A549 (cell line): ENCODE measurements at regions not wholly inside any gene's neighbourhood (a gene's known extent, or its start where the extent isn't known, plus 50 kb on each side); places are given as distances from the start of the nearest gene placed in this dataset.

Source experiments
- ATAC-seq, 2 experiments: fragments of 200-7000 bp in 1 of 2; fragments of >200 bp in 1 of 2; cut with Nextera tagmentation in 1 of 2; cut with Tn5 transposase in 1 of 2; 3 replicates each; pipeline versions ENCODE4 v1.8.0 to v1.9.1; 2018 to 2020; ENCODE audit warnings: mild to moderate bottlenecking in 1 of 2, moderate library complexity in 1 of 2
- CTCF ChIA-PET: fragments of 300-600 bp; sonication (Branson Sonifier 250); formaldehyde crosslinking; extraction: SDS; loops from one replicate; lab custom pipeline; 2021; ENCODE audit warnings: antibody characterized with exemption, inconsistent platforms; lab: Yijun Ruan, JAX
- POLR2A ChIA-PET: fragments of 350-600 bp; formaldehyde crosslinking; extraction: SDS; loops from one replicate; lab custom pipeline; 2021; ENCODE audit warnings: antibody characterized with exemption, inconsistent platforms; lab: Yijun Ruan, JAX
- DNase-seq, 2 experiments: peaks; one replicate each; pipeline versions ENCODE4 v3.0.0 to v3.0.0-alpha.2; 2011 to 2016; ENCODE audit warnings: low read depth in 1 of 2, low spot score in 1 of 2
- FAIRE-seq: peaks from 2 replicates; lab custom pipeline; 2011; peaks lifted over from hg19 to GRCh38; lab: Jason Lieb, UNC
- H3K27ac ChIP-seq, 2 experiments: fragments of >200 bp; sonication (Bioruptor Twin); formaldehyde crosslinking; 3 replicates each; pipeline ENCODE4 v1.5.1; 2016 to 2017
- H3K4me1 ChIP-seq: fragments of >200 bp; sonication (Bioruptor Twin); formaldehyde crosslinking; 3 replicates; pipeline ENCODE4 v1.6.1; 2016
- H3K4me2 ChIP-seq: fragments of >200 bp; sonication (Bioruptor Twin); formaldehyde crosslinking; 3 replicates; pipeline ENCODE4 v1.6.1; 2016
- H3K4me3 ChIP-seq: fragments of >200 bp; sonication (Bioruptor Twin); formaldehyde crosslinking; 3 replicates; pipeline ENCODE4 v1.5.1; 2016
- H3K9me3 ChIP-seq: fragments of >200 bp; sonication (Bioruptor Twin); formaldehyde crosslinking; 3 replicates; pipeline ENCODE4 v1.6.1; 2016
- ATOH8 ChIP-seq: fragments of 250-450 bp; sonication (Bioruptor Pico); IDR thresholded peaks from 2 replicates; pipeline ENCODE4 v1.5.0; 2020; ENCODE audit warnings: low read depth, mild to moderate bottlenecking, moderate library complexity
- CBX2 ChIP-seq: fragments of 200-600 bp; sonication (generic); IDR thresholded peaks from 2 replicates; pipeline ENCODE4 v1.6.1; 2016; ENCODE audit warnings: low read depth, mild to moderate bottlenecking, borderline replicate concordance
- CEBPB ChIP-seq, 2 experiments: fragments of >200 bp in 1 of 2; sonication (Bioruptor Twin) in 1 of 2; formaldehyde crosslinking in 1 of 2; IDR thresholded peaks; 2 replicates each; pipeline ENCODE4 v1.6.1; 2012 to 2016
- CHD4 ChIP-seq: fragments of 200-600 bp; sonication (generic); IDR thresholded peaks from 2 replicates; pipeline ENCODE4 v1.6.1; 2016; ENCODE audit warnings: antibody characterized with exemption, mild to moderate bottlenecking, borderline replicate concordance
- ELK1 ChIP-seq: fragments of 150-350 bp; IDR thresholded peaks from 2 replicates; pipeline ENCODE4 v1.6.1; 2014; ENCODE audit warnings: low read depth, mild to moderate bottlenecking, low read length
- EP300 ChIP-seq, 2 experiments: fragments of >200 bp; sonication (Bioruptor Twin); formaldehyde crosslinking; IDR thresholded peaks; 2 replicates in 1 of 2; 3 replicates in 1 of 2; pipeline ENCODE4 v1.6.1; 2016 to 2017
- ESRRA ChIP-seq: fragments of 150-350 bp; IDR thresholded peaks from 2 replicates; pipeline ENCODE4 v1.6.1; 2014; ENCODE audit warnings: mild to moderate bottlenecking, low read length, borderline replicate concordance
- FOSB ChIP-seq: fragments of 250-450 bp; sonication (Bioruptor Pico); IDR thresholded peaks from 2 replicates; pipeline ENCODE4 v1.5.0; 2020; ENCODE audit warnings: mild to moderate bottlenecking, moderate library complexity
- FOXS1 ChIP-seq: fragments of 250-450 bp; sonication (Bioruptor Pico); IDR thresholded peaks from 2 replicates; pipeline ENCODE4 v1.5.0; 2020; ENCODE audit warnings: mild to moderate bottlenecking, moderate library complexity
- HMGXB4 ChIP-seq: fragments of 250-450 bp; sonication (Bioruptor Pico); IDR thresholded peaks from 2 replicates; pipeline ENCODE4 v1.5.0; 2021; ENCODE audit warnings: mild to moderate bottlenecking, moderate library complexity, borderline replicate concordance
- HOXB13 ChIP-seq: fragments of 250-450 bp; sonication (Bioruptor Pico); IDR thresholded peaks from 2 replicates; pipeline ENCODE4 v1.5.0; 2020; ENCODE audit warnings: low read depth, mild to moderate bottlenecking, moderate library complexity
- HOXB5 ChIP-seq: fragments of 250-450 bp; sonication (Bioruptor Pico); IDR thresholded peaks from 2 replicates; pipeline ENCODE4 v1.5.0; 2020; ENCODE audit warnings: mild to moderate bottlenecking, moderate library complexity
- JUN ChIP-seq, 2 experiments: fragments of >200 bp; sonication (Bioruptor Twin); formaldehyde crosslinking; IDR thresholded peaks; 2 replicates in 1 of 2; 3 replicates in 1 of 2; pipeline ENCODE4 v1.6.1; 2016 to 2017
- KDM1A ChIP-seq: fragments of 200-600 bp; sonication (generic); IDR thresholded peaks from 2 replicates; pipeline ENCODE4 v1.6.1; 2016; ENCODE audit warnings: low read depth, mild to moderate bottlenecking
- KDM5A ChIP-seq: fragments of 200-600 bp; sonication (generic); IDR thresholded peaks from 2 replicates; pipeline ENCODE4 v1.6.1; 2016; ENCODE audit warnings: antibody characterized with exemption, mild to moderate bottlenecking
- MAFK ChIP-seq: fragments of 450-650 bp; IDR thresholded peaks from 2 replicates; pipeline ENCODE4 v1.6.1; 2014; ENCODE audit not compliant: partially characterized antibody
- NPAS2 ChIP-seq: fragments of 250-450 bp; sonication (Bioruptor Pico); IDR thresholded peaks from 2 replicates; pipeline ENCODE4 v1.8.0; 2022; ENCODE audit warnings: mild to moderate bottlenecking, moderate library complexity, borderline replicate concordance
- PBX3 ChIP-seq: IDR thresholded peaks from 2 replicates; pipeline ENCODE4 v1.6.1; 2012
- PHF8 ChIP-seq: fragments of 200-600 bp; sonication (generic); IDR thresholded peaks from 2 replicates; pipeline ENCODE4 v1.6.1; 2016; ENCODE audit warnings: low read depth, mild to moderate bottlenecking, antibody characterized with exemption, moderate library complexity, borderline replicate concordance
- POLR2A ChIP-seq: IDR thresholded peaks from 2 replicates; pipeline ENCODE4 v1.6.1; 2012; ENCODE audit warnings: mild to moderate bottlenecking, low read length
- RAD21 ChIP-seq, 2 experiments: fragments of >200 bp in 1 of 2; sonication (Bioruptor Twin) in 1 of 2; formaldehyde crosslinking in 1 of 2; IDR thresholded peaks in 1 of 2; conservative IDR thresholded peaks in 1 of 2; 2 replicates in 1 of 2; 3 replicates in 1 of 2; pipeline ENCODE4 v1.6.1; 2012 to 2018; ENCODE audit warnings: inconsistent platforms in 1 of 2
- RARB ChIP-seq: fragments of 250-450 bp; sonication (Bioruptor Pico); IDR thresholded peaks from 2 replicates; pipeline ENCODE4 v1.8.0; 2021; ENCODE audit warnings: mild to moderate bottlenecking, moderate library complexity
- RCOR1 ChIP-seq: fragments of 150-350 bp; IDR thresholded peaks from 2 replicates; pipeline ENCODE4 v1.6.1; 2014; ENCODE audit warnings: antibody characterized with exemption, low read length, low read depth
- TFCP2L1 ChIP-seq: fragments of 250-450 bp; sonication (Bioruptor Pico); IDR thresholded peaks from 2 replicates; pipeline ENCODE4 v1.5.0; 2021; ENCODE audit warnings: mild to moderate bottlenecking
- TP53 ChIP-seq: fragments of 250-450 bp; sonication (Bioruptor Pico); IDR thresholded peaks from 2 replicates; pipeline ENCODE4 v1.5.0; 2021; ENCODE audit warnings: mild to moderate bottlenecking, moderate library complexity
- USF2 ChIP-seq: fragments of 450-650 bp; IDR thresholded peaks from 2 replicates; pipeline ENCODE4 v1.6.1; 2014; ENCODE audit warnings: antibody characterized with exemption
- ZC3H11A ChIP-seq: fragments of 450-650 bp; IDR thresholded peaks from 2 replicates; pipeline ENCODE4 v1.6.1; 2014; ENCODE audit warnings: antibody characterized with exemption, mild to moderate bottlenecking
- ZFP36 ChIP-seq: fragments of 450-650 bp; IDR thresholded peaks from 2 replicates; pipeline ENCODE4 v1.6.1; 2014; ENCODE audit warnings: borderline replicate concordance; ENCODE audit not compliant: partially characterized antibody
- ZNF302 ChIP-seq: fragments of 250-450 bp; sonication (Bioruptor Pico); IDR thresholded peaks from 2 replicates; pipeline ENCODE4 v1.9.0; 2021; ENCODE audit warnings: inconsistent platforms, mild to moderate bottlenecking, moderate library complexity
- WGBS: methylation state at CpG from one replicate; pipeline ENCODE4 v1.1.6; 2017; ENCODE audit errors: missing lambda C conversion rate; 5-methylcytosine and 5-hydroxymethylcytosine counted together

- H3K4me1 ChIP-seq = no peaks in the 10 kb centered on the region
- no peak for DNase-seq
- FAIRE-seq = no peak
- TF ChIP-seq MAFK = no peak
- TF ChIP-seq ZNF302 (CRISPR knock-in tag) = no peak
- no peak for TF ChIP-seq ELK1
- no peak for TF ChIP-seq KDM5A
- no peak for TF ChIP-seq USF2
- TF ChIP-seq RAD21 (conservative IDR thresholded peaks at IDR 0.05 in 1 of 2, IDR thresholded peaks at IDR 0.05 in 1 of 2) = no peak
- no peak for TF ChIP-seq TP53 (CRISPR knock-in tag)
- TF ChIP-seq RARB (CRISPR knock-in tag) = no peak
- TF ChIP-seq PHF8 = no peak
- no peak for TF ChIP-seq NPAS2 (CRISPR knock-in tag)
- no peak for TF ChIP-seq POLR2A
- no peak for TF ChIP-seq KDM1A
- no peak for TF ChIP-seq CBX2
- no peak for TF ChIP-seq HOXB13
- no peak for TF ChIP-seq FOXS1 (CRISPR knock-in tag)
- TF ChIP-seq PBX3 = no peak
- no peak for TF ChIP-seq HMGXB4
- TF ChIP-seq HOXB5 (CRISPR knock-in tag) = no peak
- TF ChIP-seq FOSB (CRISPR knock-in tag) = no peak
- TF ChIP-seq JUN (IDR thresholded peaks at IDR 0.05) = no peak
- ChIA-PET CTCF (interaction anchor here (2.4 kb wide), 1 partner anchor 382 kb away, joined by 5 read pairs; the partner anchor contains the start of gene ENC1), POLR2A (no interaction called here)
- H3K4me3 ChIP-seq = no peak overlapping the region
- no peak for ATAC-seq
- no peaks in the 10 kb centered on the region for H3K9me3 ChIP-seq
- no peak overlapping the region for H3K4me2 ChIP-seq
- H3K27ac ChIP-seq = no peak overlapping the region
Observed at GRCh38 chr5:74258314-74258665, 382.2 kb downstream of the ENC1 start.

- FAIRE-seq = no peak
- H3K4me2 ChIP-seq = no peak overlapping the region
- ChIA-PET POLR2A (no interaction called here), CTCF (interaction anchor here (0.9 to 2.4 kb wide), 3 partner anchors 9 to 383 kb away, joined by 3 to 5 read pairs (median 4); partner anchors contain the start of gene ENC1)
- no peak overlapping the region for H3K4me3 ChIP-seq
- TF ChIP-seq RARB (CRISPR knock-in tag) = no peak
- no peak for TF ChIP-seq CEBPB (IDR thresholded peaks at IDR 0.05)
- no peak for TF ChIP-seq ZC3H11A
- TF ChIP-seq CHD4 = no peak
- no peak for TF ChIP-seq PBX3
- no peak for TF ChIP-seq TFCP2L1
- TF ChIP-seq ESRRA = no peak
- TF ChIP-seq POLR2A = no peak
- no peak for TF ChIP-seq EP300 (IDR thresholded peaks at IDR 0.05)
- no peak for TF ChIP-seq RAD21 (conservative IDR thresholded peaks at IDR 0.05 in 1 of 2, IDR thresholded peaks at IDR 0.05 in 1 of 2)
- no peak for TF ChIP-seq ATOH8 (CRISPR knock-in tag)
- TF ChIP-seq RCOR1 = no peak
- TF ChIP-seq ZFP36 = no peak
- H3K9me3 ChIP-seq = no peaks in the 10 kb centered on the region
- WGBS = 57% methylated on average over 6 of the region's 6 CpGs
- H3K27ac ChIP-seq = no peak overlapping the region
- no peaks in the 10 kb centered on the region for H3K4me1 ChIP-seq
- no peak for ATAC-seq
- no peak for DNase-seq
Observed at GRCh38 chr5:74257645-74258313, 382.7 kb downstream of the ENC1 start.
